T-helper 17 cell (primary cell): ENCODE measurements at regions not wholly inside any gene's neighbourhood (a gene's known extent, or its start where the extent isn't known, plus 50 kb on each side); places are given as distances from the start of the nearest gene placed in this dataset.
"Not testable (repeated sequence)": the region's sequence is repeated elsewhere in the genome, so short reads cannot be mapped to it uniquely, and the experiment has no call there.

ENCODE experiments used
- ATAC-seq: fragments of 150-1000 bp; cut with Tn5 transposase; 2 replicates; pipeline ENCODE4 v1.10.0; 2021; ENCODE audit warnings: mild to moderate bottlenecking, moderate library complexity
- DNase-seq, 3 donors: peaks; one replicate each; pipeline versions ENCODE4 v3.0.0 to v3.0.0-alpha.2; 2020 to 2021
- H3K9me3 ChIP-seq: one replicate; pipeline ENCODE4 v1.7.0; 2013; ENCODE audit warnings: low read length, mild to moderate bottlenecking; ENCODE audit not compliant: control insufficient read depth, poor library complexity, severe bottlenecking
- H3K27ac Mint-ChIP-seq: one replicate; pipeline ENCODE4 v1.8.0; 2022; ENCODE audit warnings: mild to moderate bottlenecking, moderate library complexity, mixed read lengths
- H3K27me3 Mint-ChIP-seq: one replicate; pipeline ENCODE4 v1.8.0; 2022; ENCODE audit warnings: mixed read lengths
- H3K36me3 Mint-ChIP-seq: one replicate; pipeline ENCODE4 v1.8.0; 2022; ENCODE audit warnings: low read depth, mixed read lengths
- H3K4me1 Mint-ChIP-seq: one replicate; pipeline ENCODE4 v1.8.0; 2022; ENCODE audit warnings: mild to moderate bottlenecking, mixed read lengths
- H3K4me3 Mint-ChIP-seq: one replicate; pipeline ENCODE4 v1.8.0; 2022; ENCODE audit warnings: mild to moderate bottlenecking, moderate library complexity, mixed read lengths

DNA sequence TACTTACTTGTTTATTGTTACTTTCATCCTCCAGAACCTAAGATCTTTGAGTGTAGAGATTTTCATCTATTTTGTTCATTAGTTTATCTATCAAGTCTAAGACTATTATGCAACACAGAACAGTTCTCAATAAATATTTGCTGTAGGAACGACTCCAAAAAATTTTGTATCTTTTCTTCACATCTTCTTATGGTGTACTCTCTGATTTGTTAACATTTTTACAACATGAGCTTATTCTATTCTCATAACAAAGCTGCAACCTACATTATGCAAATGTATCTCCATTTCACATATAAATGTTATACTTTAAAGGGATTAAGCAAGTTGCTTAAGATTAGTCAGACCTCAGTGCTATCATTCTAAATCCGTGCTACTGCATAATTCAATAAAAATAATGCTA, 514.2 kb upstream of the ZP4 start:
- H3K9me3 ChIP-seq, result no peaks in the 10 kb centered on the region
- Mint-ChIP-seq H3K36me3 (no peaks in the 10 kb centered on the region), H3K4me1 (no peaks in the 10 kb centered on the region), H3K27ac (no peak overlapping the region), H3K27me3 (no peaks in the 10 kb centered on the region), H3K4me3 (no peak overlapping the region)
- DNase-seq (no peak), ATAC-seq (no peak)

DNA sequence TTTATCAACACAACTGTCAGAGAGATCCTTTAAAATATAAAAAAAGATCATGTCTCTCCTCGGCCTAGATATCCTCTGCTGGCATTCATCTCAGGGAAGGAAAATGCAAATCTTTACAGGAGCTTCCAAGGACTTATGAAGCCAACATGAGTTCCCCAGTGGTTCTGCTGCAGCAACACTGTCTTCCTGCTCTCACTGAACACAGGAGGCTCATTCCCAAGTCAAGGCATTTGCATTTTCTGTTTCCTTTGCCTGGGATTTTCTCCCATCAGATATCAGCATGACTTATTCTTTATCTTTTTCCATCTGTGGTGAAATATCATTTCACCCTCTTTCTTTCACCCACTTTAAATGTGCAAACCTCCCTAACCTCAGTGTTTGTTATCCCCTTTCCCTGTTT, 513.8 kb upstream of the ZP4 start:
- no peak overlapping the region for H3K27ac Mint-ChIP-seq
- ATAC-seq, result no peak
- H3K27me3 Mint-ChIP-seq, result no peaks in the 10 kb centered on the region
- no peaks in the 10 kb centered on the region for H3K36me3 Mint-ChIP-seq
- no peak for DNase-seq
- H3K4me1 Mint-ChIP-seq, result no peaks in the 10 kb centered on the region
- H3K9me3 ChIP-seq, result no peaks in the 10 kb centered on the region
- H3K4me3 Mint-ChIP-seq, result no peak overlapping the region

DNA sequence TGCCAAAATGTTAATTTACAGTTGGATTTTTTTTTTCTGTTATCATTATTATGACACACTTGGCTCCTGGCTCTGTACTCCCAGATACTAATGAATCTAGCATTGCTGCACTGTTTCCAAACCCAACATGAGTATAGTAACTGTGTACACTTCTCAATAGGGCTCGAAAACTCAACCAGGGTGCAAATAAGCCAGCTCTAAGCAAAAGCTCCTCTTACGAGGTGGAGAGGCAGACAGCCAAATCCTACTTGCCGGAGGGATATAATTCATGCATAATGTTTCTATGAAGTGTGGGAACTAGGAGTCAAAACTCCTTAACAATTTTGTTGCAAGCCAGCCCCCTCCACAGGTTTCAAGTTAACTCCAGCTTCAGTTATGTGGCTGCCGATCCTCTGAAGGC, 510.4 kb upstream of the ZP4 start:
- H3K36me3 Mint-ChIP-seq, result no peaks in the 10 kb centered on the region
- no peaks in the 10 kb centered on the region for H3K9me3 ChIP-seq
- H3K27me3 Mint-ChIP-seq, result no peaks in the 10 kb centered on the region
- DNase-seq (no peak), ATAC-seq (no peak)
- H3K27ac Mint-ChIP-seq, result no peak overlapping the region
- H3K4me3 Mint-ChIP-seq, result no peak overlapping the region
- no peaks in the 10 kb centered on the region for H3K4me1 Mint-ChIP-seq

DNA sequence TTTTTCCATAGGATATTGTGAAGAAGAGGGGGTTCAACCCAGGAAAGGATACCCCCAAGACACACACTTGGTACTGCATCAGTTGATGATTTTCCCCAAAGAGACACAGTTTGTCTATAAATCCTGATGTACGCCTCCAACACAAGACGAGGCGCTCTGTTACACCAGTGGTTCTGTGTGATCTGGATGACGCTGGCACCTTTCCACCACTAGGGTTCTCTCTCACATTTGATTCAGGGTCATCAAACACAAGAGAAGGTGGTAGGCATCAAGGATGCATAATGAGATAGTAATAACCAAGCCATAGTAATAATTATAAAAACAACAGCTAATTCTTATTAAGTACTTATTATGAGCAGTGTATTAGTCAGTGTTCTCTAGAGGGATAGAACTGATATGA, 508.8 kb upstream of the ZP4 start:
- no peak overlapping the region for H3K4me3 Mint-ChIP-seq
- ATAC-seq, result no peak
- no peaks in the 10 kb centered on the region for H3K4me1 Mint-ChIP-seq

DNA sequence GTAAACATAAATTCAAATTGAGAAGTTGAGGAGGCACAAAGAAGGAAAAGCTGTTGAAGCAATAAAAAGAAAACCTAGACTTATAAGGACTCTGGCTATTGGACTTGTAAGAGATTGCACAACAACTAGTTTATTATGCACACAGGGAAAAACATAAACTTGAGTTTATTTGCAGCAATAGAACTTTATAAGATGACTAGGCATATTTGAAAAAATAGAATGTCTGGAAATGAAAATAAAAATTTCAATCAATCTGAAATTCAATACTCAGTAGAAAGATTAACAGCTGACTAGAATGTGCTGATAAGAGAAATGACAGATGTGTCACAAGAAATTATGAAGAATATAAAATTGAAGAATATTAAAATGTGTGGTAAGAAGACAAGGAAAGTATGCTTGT, 505.4 kb upstream of the ZP4 start:
- DNase-seq, result no peak
- Mint-ChIP-seq H3K4me3 (no peak overlapping the region), H3K4me1 (no peaks in the 10 kb centered on the region), H3K27me3 (no peaks in the 10 kb centered on the region), H3K27ac (no peak overlapping the region), H3K36me3 (no peaks in the 10 kb centered on the region)
- no peaks in the 10 kb centered on the region for H3K9me3 ChIP-seq
- no peak for ATAC-seq

More for the DNA sequence above, 508.8 kb upstream of the ZP4 start:
- Mint-ChIP-seq H3K27ac (no peak overlapping the region), H3K27me3 (no peaks in the 10 kb centered on the region), H3K36me3 (no peaks in the 10 kb centered on the region)
- no peaks in the 10 kb centered on the region for H3K9me3 ChIP-seq
- DNase-seq, result no peak

DNA sequence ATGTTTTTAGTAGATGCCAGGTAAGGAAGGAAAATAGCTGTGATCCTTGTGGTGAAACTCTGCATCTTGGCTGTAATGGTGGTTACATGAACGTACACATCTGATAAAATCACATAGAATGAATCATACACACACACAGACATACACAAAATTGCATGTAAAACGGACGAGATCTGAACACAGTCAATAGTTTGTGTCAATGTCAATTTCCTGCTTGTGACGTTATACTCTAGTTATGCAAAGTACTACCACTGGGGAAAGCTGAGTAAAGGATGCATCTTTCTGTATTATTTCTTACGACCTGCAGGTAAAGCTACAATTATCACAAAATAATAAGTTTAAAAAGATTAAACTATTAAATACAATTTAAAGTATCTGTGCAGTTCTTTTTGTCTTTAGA, 493.7 kb upstream of the ZP4 start:
- no peak for DNase-seq
- Mint-ChIP-seq H3K4me3 (no peak overlapping the region), H3K4me1 (no peaks in the 10 kb centered on the region), H3K27ac (no peak overlapping the region), H3K36me3 (no peaks in the 10 kb centered on the region), H3K27me3 (no peaks in the 10 kb centered on the region)
- ATAC-seq, result no peak
- H3K9me3 ChIP-seq, result no peaks in the 10 kb centered on the region

DNA sequence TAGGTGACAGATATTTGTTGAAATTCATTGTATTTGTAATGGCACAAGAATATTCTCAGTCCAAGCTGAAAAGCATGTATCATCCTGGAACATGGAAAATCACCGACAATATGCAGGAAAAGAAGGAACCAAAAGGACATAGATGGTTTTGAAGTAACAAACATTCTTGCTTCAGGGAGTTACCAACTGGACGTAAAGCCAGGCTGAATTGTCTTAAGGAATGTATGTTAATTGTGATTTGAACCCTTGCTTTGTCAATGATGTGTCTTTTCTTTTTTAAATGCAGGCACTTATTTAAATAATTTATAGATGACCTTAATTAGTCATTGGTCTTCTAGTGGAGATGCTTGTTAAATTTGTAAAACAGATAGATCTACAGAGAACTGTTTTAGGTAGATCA, 489.4 kb upstream of the ZP4 start:
- ATAC-seq, result no peak

DNA sequence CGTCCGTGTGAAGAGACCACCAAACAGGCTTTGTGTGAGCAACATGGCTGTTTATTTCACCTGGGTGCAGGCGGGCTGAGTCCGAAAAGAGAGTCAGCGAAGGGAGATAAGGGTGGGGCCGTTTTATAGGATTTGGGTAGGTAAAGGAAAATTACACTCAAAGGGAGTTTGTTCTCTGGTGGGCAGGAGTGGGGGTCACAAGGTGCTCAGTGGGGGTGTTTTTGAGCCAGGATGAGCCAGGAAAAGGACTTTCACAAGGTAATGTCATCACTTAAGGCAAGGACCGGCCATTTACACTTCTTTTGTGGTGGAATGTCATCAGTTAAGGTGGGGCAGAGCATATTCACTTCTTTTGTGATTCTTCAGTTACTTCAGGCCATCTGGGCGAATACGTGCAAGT, 488.7 kb upstream of the ZP4 start:
- not testable (repeated sequence) for H3K27ac Mint-ChIP-seq, H3K27me3 Mint-ChIP-seq, H3K36me3 Mint-ChIP-seq, ATAC-seq, DNase-seq, H3K4me3 Mint-ChIP-seq, H3K9me3 ChIP-seq, H3K4me1 Mint-ChIP-seq

More for the DNA sequence above, 489.4 kb upstream of the ZP4 start:
- Mint-ChIP-seq H3K4me3 (no peak overlapping the region), H3K27ac (no peak overlapping the region), H3K36me3 (no peaks in the 10 kb centered on the region), H3K4me1 (no peaks in the 10 kb centered on the region), H3K27me3 (no peaks in the 10 kb centered on the region)
- no peak for DNase-seq
- H3K9me3 ChIP-seq, result no peaks in the 10 kb centered on the region

DNA sequence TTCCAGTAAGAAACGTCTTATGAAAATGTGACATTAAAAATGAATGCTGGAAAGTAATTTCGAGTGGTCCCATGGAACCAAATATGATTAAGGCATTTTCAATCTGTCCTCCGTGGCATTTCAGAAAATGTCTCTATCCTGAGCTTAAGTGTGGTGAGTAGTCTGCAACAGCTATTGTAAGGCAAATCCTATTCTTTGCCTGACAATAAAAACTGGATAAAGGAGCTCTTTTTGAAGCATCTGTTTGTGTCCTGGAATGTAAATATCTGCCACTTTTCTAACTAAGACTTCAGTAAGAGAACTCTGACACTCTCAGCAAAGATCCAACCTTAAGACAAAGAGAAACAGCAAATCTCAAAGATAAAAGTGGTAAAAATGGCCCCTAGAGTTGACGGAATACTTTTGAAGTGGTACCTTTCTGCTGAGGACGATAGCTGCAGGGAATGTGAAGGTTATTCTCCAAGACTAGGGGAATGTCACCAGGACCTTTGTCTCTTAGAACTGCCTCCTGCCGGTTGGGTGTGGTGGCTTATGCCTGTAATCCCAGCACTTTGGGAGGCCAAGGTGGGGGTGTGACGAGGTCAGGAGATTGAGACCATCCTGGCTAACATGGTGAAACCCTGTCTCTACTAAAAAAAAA, 486.7 kb upstream of the ZP4 start:
- Mint-ChIP-seq H3K27me3 (no peaks in the 10 kb centered on the region), H3K36me3 (no peaks in the 10 kb centered on the region), H3K4me3 (no peak overlapping the region), H3K27ac (no peak overlapping the region), H3K4me1 (no peaks in the 10 kb centered on the region)
- H3K9me3 ChIP-seq, result no peaks in the 10 kb centered on the region
- DNase-seq (no peak), ATAC-seq (no peak)

DNA sequence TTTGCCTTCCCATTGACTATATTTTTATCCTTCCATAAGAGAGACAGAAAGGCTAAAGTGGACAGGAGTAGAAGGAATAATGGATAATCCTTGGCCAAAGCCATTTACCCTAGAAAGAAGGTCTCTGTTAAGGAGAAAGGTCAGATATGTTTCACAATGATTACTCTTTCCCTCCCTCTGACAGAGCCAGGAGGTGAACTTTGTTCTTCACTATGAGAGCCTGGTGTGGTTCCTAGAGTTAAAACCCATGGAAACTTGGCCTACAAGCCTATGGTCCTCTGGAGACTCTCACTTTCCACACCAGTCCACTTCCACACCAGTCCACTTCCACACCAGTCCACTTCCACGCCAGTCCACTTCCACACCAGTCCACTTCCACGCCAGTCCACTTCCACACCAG, 479.9 kb upstream of the ZP4 start:
- H3K4me3 Mint-ChIP-seq, result no peak overlapping the region
- H3K9me3 ChIP-seq, result no peaks in the 10 kb centered on the region
- DNase-seq (no peak), ATAC-seq (no peak)
- no peaks in the 10 kb centered on the region for H3K36me3 Mint-ChIP-seq
- no peaks in the 10 kb centered on the region for H3K4me1 Mint-ChIP-seq
- no peaks in the 10 kb centered on the region for H3K27me3 Mint-ChIP-seq
- no peak overlapping the region for H3K27ac Mint-ChIP-seq

DNA sequence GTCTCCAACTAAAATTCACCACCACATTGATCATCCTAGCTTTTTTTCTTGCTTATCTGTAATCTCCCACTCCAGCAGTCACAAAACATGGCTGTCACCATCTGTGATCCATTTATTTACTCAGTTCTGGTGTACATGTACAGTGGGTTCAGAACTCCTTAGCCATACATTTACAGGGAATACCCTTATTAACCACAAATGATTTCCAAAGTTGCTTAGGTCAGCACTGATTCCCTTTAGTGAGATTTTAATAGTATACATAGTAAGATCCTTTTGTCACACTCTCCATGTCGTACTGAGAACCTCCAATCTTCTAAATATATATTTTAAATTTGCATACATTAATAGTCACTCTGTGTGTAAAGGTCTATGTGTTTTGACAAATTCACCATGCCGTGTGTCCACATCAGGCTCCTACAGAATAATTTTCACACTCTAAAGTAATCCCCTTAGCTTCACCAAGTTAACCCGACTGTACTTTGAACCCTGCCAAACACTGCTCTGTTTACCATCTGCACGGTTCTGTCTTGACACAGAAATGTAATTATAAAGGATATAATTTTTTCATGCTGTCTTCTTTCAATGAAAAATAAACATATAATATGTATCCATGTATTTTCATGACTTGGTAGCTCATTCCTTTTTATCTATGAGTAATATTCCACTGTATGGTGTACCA, 473.6 kb upstream of the ZP4 start:
- no peak overlapping the region for H3K27ac Mint-ChIP-seq

DNA sequence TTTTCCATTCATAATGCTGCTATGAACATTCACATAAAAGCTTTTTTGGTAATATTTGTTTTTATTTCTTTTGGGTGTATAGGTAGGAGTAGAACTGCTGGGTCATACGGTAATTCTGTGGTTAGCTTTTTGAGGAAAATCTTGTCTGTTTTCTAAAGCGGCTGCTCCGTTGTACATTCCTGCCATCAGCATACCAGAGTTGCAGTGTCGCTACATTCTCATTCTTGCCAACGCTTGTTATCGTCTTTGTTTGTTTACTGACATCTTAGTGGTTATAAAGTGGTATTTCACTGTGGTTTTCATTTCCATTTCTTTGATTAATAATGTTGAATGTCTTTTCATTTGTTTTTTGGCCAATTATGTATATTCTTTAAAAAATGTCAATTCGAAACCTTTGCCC, 469.8 kb upstream of the ZP4 start:
- Mint-ChIP-seq H3K27ac (no peak overlapping the region), H3K27me3 (no peaks in the 10 kb centered on the region), H3K4me3 (no peak overlapping the region), H3K36me3 (no peaks in the 10 kb centered on the region), H3K4me1 (no peaks in the 10 kb centered on the region)
- DNase-seq (no peak), ATAC-seq (no peak)
- H3K9me3 ChIP-seq, result no peaks in the 10 kb centered on the region

More for the DNA sequence above, 473.6 kb upstream of the ZP4 start:
- H3K9me3 ChIP-seq, result no peaks in the 10 kb centered on the region
- Mint-ChIP-seq H3K4me3 (no peak overlapping the region), H3K4me1 (no peaks in the 10 kb centered on the region), H3K27me3 (no peaks in the 10 kb centered on the region), H3K36me3 (no peaks in the 10 kb centered on the region)
- no peak for ATAC-seq
- no peak for DNase-seq

DNA sequence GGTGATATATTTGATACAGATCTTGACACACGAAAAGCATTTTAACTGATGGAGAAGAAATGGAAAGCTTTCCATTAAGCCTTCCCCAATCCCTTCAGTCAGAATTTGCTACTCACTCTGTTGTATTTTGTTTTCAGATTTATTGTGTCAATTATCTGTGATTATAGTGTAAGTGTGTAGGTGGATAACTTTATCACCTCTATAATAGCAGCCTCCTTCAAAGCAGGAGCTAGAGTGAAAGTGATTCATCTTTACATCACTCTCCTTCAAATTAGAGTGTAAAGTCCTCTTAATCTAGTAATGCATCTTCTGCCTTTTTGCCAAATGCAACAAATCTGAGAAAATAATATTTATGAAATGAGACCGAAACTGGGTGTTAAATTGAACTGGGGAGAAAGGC, 459.7 kb upstream of the ZP4 start:
- Mint-ChIP-seq H3K27ac (no peak overlapping the region), H3K36me3 (no peaks in the 10 kb centered on the region), H3K27me3 (no peaks in the 10 kb centered on the region), H3K4me1 (no peaks in the 10 kb centered on the region), H3K4me3 (no peak overlapping the region)
- H3K9me3 ChIP-seq, result no peaks in the 10 kb centered on the region
- no peak for DNase-seq
- ATAC-seq, result no peak

DNA sequence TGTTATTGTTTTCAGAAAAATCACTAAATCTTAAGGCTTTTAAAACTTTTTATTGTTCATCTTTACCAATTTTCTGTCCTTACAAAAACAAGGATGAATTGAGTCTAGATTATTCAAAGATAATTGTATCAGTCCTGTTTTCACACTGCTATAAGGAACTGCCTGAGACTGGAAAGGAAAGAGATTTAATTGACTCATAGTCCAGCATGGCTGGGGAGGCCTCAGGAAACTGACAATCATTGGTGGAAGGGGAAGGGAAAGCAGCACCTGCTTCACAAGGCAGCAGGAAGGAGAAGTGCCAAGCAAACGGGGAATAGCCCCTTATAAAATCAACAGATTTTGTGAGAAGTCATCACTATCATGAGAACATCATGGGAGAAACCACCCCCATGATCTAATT, 455.6 kb upstream of the ZP4 start:
- H3K27me3 Mint-ChIP-seq, result no peaks in the 10 kb centered on the region
- H3K4me1 Mint-ChIP-seq, result no peaks in the 10 kb centered on the region
- no peaks in the 10 kb centered on the region for H3K36me3 Mint-ChIP-seq
- no peaks in the 10 kb centered on the region for H3K9me3 ChIP-seq
- no peak overlapping the region for H3K27ac Mint-ChIP-seq
- ATAC-seq (no peak), DNase-seq (no peak)
- no peak overlapping the region for H3K4me3 Mint-ChIP-seq
